ENCODE measurements at regions not wholly inside any gene's neighbourhood (a gene's known extent, or its start where the extent isn't known, plus 50 kb on each side); places are given as distances from the start of the nearest gene placed in this dataset.
A peak's percentile ranks its signal among the peaks of the same experiment; 100 is the strongest.

DNA sequence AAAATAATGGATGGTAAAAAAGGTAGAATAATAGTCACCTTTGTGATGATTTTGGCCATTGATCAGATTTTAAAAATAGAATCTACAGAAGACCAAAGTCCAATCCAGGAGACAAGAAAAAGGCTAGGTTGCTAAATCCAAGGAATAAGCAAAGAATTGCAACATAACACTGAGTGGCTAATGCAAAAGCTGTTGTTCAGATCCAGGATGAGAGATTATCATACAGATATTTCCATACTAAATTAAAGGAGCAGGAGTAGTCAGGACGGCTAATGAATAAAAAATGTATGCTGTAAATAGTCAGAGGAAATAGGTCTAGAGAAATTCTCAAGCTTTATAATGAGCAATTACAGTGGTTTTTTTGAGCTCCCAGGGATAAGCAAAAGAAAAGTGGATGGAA lies 745.9 kb upstream of the ACVR2A start:
- FAIRE-seq: no peak

GRCh38 chr2:147097747-147098146 lies 747.1 kb upstream of the ACVR2A start:
- FAIRE-seq: no peak

DNA sequence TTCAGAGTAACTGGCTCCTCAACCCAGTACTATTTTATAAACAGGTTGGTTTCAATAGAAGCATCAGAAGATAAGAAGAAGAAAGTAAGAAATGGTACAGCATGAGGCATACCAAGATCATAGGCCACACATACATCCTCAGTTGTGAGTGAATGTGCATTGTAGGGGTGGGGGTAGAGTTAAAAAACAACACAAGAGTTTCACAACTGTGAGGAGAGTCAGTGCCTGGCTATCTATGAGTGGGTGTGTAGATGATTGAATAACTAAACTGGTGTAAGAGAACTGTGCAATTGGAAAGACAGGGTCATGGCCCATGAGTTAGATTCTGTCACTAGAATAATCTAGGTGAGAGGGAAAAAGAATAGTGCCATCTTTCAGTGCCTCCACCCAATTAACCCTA lies 748.2 kb upstream of the ACVR2A start:
- no peak for FAIRE-seq

- no peak for FAIRE-seq
Observed at GRCh38 chr2:147095376-147095775, 749.5 kb upstream of the ACVR2A start.

DNA sequence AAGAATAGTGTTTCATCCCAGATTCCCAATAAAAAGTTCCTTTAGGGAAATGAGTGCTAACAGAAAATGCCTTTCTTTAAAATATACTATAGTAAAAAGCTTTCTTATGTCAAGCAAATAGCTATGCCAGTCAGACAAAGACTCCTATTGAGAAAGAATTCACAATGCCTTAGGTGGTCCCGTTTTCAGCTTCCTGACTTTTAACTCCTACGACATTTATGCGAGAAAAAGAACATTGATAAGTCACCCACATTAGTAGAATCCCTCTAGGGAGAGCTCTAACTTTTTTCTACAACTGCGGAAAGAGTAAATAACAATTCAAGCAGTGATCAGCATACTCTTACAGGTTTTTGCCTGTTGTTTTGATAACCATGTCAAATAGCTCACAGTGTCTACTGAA lies 750.8 kb upstream of the ACVR2A start:
- FAIRE-seq: no peak

DNA sequence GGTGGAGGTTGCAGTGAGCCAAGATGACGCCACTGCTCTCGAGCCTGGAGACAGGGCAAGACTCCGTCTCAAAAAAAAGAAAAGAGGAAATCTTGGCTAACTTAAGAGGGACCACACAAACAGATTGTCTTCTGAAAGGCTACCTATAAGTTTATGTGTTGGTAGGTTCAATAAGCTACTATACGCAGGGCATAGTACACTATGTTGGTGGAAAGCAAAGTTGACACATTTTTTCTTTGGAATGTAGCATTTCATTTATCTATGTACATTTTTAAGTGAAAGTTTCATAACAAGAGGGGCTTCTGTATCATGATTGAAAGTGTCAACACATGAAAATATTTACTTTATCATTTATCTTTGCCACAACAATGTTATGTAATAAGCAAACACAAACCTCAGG lies 752.6 kb upstream of the ACVR2A start:
- no peak for FAIRE-seq

- no peak for FAIRE-seq
Observed at GRCh38 chr2:147091448-147091847, 753.4 kb upstream of the ACVR2A start.

DNA sequence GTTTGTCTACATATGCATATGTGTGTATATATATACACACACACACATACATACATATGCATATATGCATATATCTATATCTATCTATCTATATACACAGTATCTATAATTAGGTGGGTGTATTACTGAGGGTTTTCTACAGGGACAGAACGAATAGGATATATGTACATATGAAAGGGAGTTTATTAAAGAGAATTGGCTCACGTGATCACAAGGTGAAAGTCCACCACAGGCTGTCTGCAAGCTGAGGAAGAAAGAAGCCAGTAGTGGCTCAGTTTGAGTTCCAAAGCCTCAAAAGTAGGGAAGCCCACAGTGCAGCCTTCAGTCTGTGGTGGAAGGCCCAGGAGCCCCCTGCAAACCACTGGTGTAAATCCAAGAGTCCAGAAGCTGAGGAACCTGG lies 756.0 kb upstream of the ACVR2A start:
- FAIRE-seq: no peak

DNA sequence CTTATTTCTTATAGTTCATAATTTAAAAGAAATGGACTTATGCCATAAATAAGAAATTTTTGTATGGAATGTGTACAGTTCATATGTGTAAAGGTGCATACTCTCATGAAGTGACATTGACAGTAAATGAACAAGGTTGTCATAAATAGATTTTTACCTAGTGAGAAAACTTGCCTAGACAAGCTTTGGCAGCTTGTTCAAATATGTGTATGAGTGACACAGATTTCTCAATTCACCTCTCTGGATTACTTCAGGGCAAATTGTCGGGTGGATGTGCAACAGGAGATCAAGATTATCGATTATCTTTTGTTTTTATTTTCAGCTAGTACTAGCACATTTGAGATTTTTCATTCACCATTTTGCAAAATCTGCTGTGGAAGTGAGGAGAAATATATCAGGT lies 758.1 kb upstream of the ACVR2A start:
- FAIRE-seq: no peak

- no peak for FAIRE-seq
Observed at GRCh38 chr2:147083664-147084063, 761.2 kb upstream of the ACVR2A start.

- peak; percentile 69 for FAIRE-seq
Observed at GRCh38 chr2:147082850-147083522, 761.8 kb upstream of the ACVR2A start.

DNA sequence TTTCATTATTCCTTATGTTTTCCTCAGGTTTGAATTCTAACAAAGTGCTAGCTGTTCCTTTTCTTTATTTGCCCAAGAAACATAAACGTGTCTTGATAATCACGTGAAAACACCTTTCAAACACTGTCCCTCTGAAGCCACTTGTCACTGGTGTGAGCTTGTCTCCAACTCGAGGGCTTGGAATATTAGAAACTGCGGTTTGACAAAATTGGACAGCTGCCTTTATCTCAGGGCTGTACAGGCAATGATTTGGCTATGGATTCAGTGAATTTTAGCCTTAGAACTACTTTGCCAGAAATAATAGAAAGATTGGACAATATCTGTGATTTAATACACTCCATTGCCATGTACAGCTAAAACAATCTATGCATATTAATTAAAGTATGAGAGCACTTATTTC lies 763.0 kb upstream of the ACVR2A start:
- no peak for FAIRE-seq

GRCh38 chr2:147076634-147077033 lies 768.2 kb upstream of the ACVR2A start:
- FAIRE-seq: no peak

GRCh38 chr2:147068071-147068470 lies 776.8 kb upstream of the ACVR2A start:
- FAIRE-seq: no peak

GRCh38 chr2:147067136-147067535 lies 777.7 kb upstream of the ACVR2A start:
- FAIRE-seq: no peak

DNA sequence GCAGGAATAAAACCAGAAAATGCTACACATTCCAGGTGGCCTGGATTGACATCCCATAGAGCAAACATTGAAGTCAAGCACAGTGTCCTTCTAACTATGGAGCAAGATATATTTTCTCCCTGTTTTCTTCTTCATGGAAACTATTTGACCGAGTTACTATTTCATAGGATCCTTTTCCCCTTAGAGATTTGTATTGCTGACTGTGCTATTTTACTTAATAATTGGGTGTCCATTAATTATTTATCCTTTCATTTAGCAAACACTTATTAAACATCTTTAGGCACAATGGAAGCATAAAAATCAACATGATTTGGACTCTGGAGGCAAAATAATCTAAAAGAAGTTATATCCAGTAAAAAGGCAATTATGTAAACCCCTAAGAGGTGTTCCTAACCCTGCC lies 782.8 kb upstream of the ACVR2A start:
- no peak for FAIRE-seq

- no peak for FAIRE-seq
Observed at GRCh38 chr2:147061269-147061668, 783.6 kb upstream of the ACVR2A start.

DNA sequence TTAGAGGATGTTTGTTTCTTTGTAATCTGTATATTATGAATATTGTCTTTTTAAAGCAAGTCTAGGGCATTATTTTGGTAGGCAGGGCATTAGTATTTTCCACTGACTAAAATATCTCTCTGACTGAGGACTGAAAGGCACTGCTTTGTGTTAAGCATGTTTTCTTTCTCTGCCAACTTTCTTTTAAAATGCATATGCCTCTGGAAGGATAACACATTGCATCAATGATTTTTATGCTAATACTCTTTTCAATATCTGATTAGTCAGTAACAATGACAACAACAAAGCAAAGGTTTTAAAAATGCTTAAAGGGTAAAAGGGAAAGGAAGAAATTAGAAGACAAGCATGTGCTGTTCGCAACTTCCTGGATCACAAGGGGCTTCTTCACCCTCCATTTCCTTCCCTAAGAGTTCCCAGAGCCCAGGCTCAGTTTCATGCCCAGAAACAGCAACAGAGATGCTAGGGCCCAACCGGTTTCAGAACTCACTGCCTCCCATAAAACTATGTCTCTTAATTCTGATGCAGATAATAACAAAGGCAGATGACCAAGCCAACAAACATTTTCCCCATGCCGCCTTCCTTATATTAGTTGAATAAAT lies 786.8 kb upstream of the ACVR2A start:
- FAIRE-seq: no peak

DNA sequence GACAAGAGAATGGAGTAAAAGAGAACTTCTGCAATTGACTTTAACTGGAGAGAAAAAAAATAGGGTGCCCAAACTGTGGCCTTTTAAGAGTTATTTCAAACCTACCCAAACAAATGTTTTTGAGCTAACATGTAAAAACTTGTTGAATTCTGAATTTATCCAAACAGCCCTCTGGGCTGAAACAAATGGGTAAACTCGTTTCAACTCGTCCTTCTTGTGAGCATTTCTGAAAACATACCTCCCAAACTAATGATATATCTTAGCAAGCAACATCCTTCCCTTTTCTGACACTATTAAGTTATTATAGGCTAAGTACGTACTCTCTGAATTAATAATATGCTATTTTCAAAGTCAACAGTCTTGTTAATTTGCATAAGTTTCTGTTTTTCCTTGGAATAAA lies 793.0 kb upstream of the ACVR2A start:
- FAIRE-seq: no peak

DNA sequence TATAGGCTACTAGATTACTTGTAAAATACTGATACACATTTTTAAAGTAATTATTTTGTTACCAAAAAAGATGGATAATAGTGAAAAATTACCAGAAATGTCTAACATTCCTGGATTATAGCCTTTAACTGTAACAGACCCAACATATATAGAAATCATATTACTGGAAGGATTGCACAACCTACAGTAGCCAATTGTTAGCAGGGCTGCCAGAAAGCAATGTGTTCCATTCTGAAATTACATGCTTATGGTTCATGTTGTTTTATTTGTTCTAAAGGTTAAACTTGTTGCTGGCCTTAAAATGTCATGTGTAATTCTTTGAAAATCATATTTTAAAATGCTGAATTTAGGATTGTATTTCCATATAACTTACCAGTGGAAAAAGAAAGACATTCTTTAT lies 793.6 kb upstream of the ACVR2A start:
- FAIRE-seq: no peak

- no peak for FAIRE-seq
Observed at GRCh38 chr2:147049957-147050356, 794.9 kb upstream of the ACVR2A start.

GRCh38 chr2:147046473-147046872 lies 798.4 kb upstream of the ACVR2A start:
- FAIRE-seq: no peak

DNA sequence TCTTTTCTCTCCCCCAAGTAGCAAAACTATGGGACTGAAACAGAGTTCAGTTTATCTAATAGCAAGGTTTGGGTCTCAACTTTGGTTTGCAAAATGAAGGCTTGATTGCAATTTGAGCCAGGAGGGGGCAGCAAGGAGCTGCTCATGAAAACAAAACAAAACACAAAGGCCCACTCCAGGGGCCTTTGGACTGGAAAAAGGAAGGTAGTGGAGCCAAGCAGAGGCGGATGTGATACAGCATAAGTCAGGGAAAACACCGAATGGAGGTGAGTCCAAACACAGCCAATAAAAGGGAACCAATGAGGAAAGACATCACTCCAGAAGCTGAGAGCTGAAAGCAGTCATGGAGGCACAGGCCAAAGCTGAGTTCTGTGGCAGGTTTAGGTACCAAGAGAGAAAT lies 799.7 kb upstream of the ACVR2A start:
- FAIRE-seq: peak; percentile 55

GRCh38 chr2:147041121-147041494 lies 803.7 kb upstream of the ACVR2A start:
- FAIRE-seq: no peak

Data from G401.6 (cell line).